ENCODE measurements at regions not wholly inside any gene's neighbourhood (a gene's known extent, or its start where the extent isn't known, plus 50 kb on each side); places are given as distances from the start of the nearest gene placed in this dataset.

DNA sequence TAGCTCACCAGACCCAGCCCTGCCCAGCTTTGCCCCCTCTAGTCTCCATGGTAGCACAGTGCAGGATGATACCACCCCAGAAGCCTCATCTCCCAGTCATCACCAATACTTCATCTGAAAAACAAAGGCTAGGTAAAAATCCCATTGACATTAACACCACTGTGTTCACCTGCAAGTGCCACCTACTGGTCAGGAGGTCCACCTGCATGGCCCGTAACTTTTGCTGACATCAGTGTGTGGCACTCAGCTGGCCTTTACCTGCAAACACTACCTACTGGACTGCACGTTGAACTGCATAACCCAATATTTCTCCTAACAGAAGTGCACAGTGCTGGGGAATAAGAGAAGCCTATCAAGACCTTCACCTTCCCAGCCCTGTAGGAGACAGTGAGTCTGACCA lies 234.7 kb upstream of the ADGRB3 start:
- Histone ChIP-seq H3K36me3 (ENCODE audit: control insufficient read depth in 2 of 2, insufficient read depth in 2 of 2, low read length in 2 of 2) (no peaks in the 10 kb centered on the region), H3K9me3 (ENCODE audit: control insufficient read depth in 2 of 2, low read length in 2 of 2) (peaks cover 0 to 7% of the 10 kb centered on the region in 2 donors), H3K9ac (ENCODE audit: low read length in 2 of 2) (no peak overlapping the region), H3K4me3 (ENCODE audit: low read length in 2 of 2) (no peak overlapping the region), H3K4me1 (ENCODE audit: control insufficient read depth, insufficient read depth, low read length) (no peaks in the 10 kb centered on the region), H3K27ac (ENCODE audit: low read length) (no peak overlapping the region), H3K27me3 (ENCODE audit: control insufficient read depth in 1 of 2, insufficient read depth in 2 of 2, low read length in 2 of 2) (no peaks in the 10 kb centered on the region)

DNA sequence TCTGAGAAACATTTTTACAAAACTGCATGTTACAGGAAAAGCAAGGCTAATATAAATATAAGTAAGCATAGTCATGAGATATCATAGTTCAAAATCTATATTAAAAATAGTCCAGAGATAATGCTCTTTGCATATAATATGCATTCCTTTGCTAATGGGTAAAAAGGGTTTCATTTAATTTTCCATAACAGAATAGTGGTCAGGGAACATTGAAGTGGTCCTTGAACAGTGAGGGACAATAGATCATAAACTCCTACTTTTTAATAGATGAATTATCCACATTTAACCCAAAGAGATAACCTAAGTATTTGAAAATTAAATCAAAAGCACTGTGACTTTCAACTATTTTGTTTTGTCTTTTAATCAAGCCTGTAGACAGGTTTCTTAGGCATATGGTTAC lies 243.1 kb upstream of the ADGRB3 start:
- H3K9me3 ChIP-seq (ENCODE audit: control insufficient read depth in 2 of 2, low read length in 2 of 2): no peaks in the 10 kb centered on the region
- no peak overlapping the region for H3K9ac ChIP-seq (ENCODE audit: low read length in 2 of 2)
- no peaks in the 10 kb centered on the region for H3K27me3 ChIP-seq (ENCODE audit: control insufficient read depth in 1 of 2, insufficient read depth in 2 of 2, low read length in 2 of 2)
- no peak overlapping the region for H3K4me3 ChIP-seq (ENCODE audit: low read length in 2 of 2)
- H3K4me1 ChIP-seq (ENCODE audit: control insufficient read depth, insufficient read depth, low read length): no peaks in the 10 kb centered on the region
- no peak overlapping the region for H3K27ac ChIP-seq (ENCODE audit: low read length)
- no peaks in the 10 kb centered on the region for H3K36me3 ChIP-seq (ENCODE audit: control insufficient read depth in 2 of 2, insufficient read depth in 2 of 2, low read length in 2 of 2)

DNA sequence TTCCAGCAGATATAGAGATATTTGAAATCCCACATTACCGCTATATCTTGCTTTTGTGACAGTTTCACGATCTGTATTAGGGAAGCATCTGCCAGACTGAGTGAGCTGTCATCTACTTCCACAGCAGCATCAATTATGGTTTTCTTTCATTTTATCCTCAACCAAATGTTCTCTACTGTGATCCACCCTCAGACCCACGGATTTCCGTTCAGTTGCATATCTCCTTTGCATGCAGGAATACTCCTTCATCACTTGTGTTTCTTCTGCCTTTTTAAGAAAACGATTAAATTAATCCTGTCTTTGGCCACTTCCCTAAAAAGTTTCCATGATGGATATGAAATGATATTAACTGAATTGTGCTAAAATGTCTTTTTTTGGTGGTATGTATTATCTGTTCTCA lies 262.1 kb upstream of the ADGRB3 start:
- H3K27ac ChIP-seq (ENCODE audit: low read length): no peak overlapping the region
- no peaks in the 10 kb centered on the region for H3K9me3 ChIP-seq (ENCODE audit: control insufficient read depth in 2 of 2, low read length in 2 of 2)
- no peak overlapping the region for H3K9ac ChIP-seq (ENCODE audit: low read length in 2 of 2)
- no peaks in the 10 kb centered on the region for H3K4me1 ChIP-seq (ENCODE audit: control insufficient read depth, insufficient read depth, low read length)
- H3K4me3 ChIP-seq (ENCODE audit: low read length in 2 of 2): no peak overlapping the region
- H3K27me3 ChIP-seq (ENCODE audit: control insufficient read depth in 1 of 2, insufficient read depth in 2 of 2, low read length in 2 of 2): no peaks in the 10 kb centered on the region
- H3K36me3 ChIP-seq (ENCODE audit: control insufficient read depth in 2 of 2, insufficient read depth in 2 of 2, low read length in 2 of 2): no peaks in the 10 kb centered on the region

DNA sequence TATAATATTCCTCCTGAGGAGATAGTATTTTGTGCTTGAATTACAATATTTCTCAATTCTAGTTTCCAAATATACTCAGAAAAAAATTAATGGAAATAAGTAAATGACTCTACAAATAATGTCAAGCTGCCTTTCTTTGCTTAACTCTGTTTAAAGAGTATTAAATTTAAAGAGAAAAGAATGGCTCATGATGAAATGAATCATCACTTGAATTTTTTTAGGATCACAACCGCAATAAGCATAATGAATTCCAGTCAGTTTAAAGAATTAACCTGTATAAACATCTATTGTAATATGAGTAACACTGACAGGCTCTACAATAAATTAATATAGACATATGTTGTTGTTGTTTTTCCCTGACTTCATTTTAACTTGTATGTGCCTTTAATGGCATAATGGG lies 266.2 kb upstream of the ADGRB3 start:
- Histone ChIP-seq H3K4me1 (ENCODE audit: control insufficient read depth, insufficient read depth, low read length) (no peaks in the 10 kb centered on the region), H3K27ac (ENCODE audit: low read length) (no peak overlapping the region), H3K27me3 (ENCODE audit: control insufficient read depth in 1 of 2, insufficient read depth in 2 of 2, low read length in 2 of 2) (no peaks in the 10 kb centered on the region), H3K4me3 (ENCODE audit: low read length in 2 of 2) (no peak overlapping the region), H3K36me3 (ENCODE audit: control insufficient read depth in 2 of 2, insufficient read depth in 2 of 2, low read length in 2 of 2) (no peaks in the 10 kb centered on the region), H3K9me3 (ENCODE audit: control insufficient read depth in 2 of 2, low read length in 2 of 2) (no peaks in the 10 kb centered on the region), H3K9ac (ENCODE audit: low read length in 2 of 2) (no peak overlapping the region)

DNA sequence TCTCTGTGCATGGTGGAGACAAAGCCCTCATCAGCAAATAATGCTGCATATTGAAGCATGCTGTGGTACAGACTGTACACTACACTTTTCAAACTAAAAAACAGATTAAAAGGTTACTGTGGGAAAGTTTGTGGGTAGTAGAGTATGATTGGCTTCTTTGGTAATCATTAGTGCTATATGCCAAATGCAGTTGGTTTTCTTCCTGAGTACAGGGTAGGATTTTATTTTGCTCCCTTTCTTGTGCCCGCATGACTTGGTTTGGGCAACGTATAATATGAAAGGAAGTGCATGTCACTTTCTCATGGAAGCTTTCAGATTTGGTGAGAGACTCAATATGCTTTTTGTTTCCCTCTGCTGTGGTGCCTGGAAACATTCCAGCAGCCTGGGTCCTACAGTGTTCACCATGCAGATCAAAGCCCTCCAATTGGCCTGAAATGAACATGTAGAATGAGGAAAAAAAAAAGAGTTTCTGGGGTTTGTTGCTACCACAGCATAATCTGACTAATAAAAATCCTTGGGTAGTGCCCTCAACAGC lies 270.7 kb upstream of the ADGRB3 start:
- Histone ChIP-seq H3K4me3 (ENCODE audit: low read length in 2 of 2) (no peak overlapping the region), H3K27me3 (ENCODE audit: control insufficient read depth in 1 of 2, insufficient read depth in 2 of 2, low read length in 2 of 2) (no peaks in the 10 kb centered on the region), H3K9me3 (ENCODE audit: control insufficient read depth in 2 of 2, low read length in 2 of 2) (peaks cover 0 to 2% of the 10 kb centered on the region in 2 donors), H3K9ac (ENCODE audit: low read length in 2 of 2) (no peak overlapping the region), H3K4me1 (ENCODE audit: control insufficient read depth, insufficient read depth, low read length) (no peaks in the 10 kb centered on the region), H3K27ac (ENCODE audit: low read length) (no peak overlapping the region), H3K36me3 (ENCODE audit: control insufficient read depth in 2 of 2, insufficient read depth in 2 of 2, low read length in 2 of 2) (no peaks in the 10 kb centered on the region)

DNA sequence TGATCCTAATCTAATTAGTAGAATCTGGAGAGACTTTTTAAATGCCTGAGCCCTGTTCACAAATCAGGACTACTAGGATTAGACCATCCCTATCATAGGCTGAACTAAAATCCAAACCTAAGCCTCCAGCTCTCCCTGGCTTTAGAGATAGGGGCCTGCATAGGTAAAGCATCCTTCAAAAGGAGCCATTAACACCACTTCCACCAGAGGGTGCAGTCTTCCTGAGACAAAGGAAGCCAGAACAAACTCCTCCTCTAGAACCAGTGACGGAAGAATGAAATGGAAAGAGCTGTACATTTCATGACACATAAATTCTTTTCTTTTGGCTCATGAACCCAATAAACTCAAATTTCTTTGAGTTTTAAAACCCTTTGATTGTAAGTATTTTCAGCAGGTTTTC lies 291.2 kb upstream of the ADGRB3 start:
- H3K27me3 ChIP-seq (ENCODE audit: control insufficient read depth in 1 of 2, insufficient read depth in 2 of 2, low read length in 2 of 2): no peaks in the 10 kb centered on the region
- no peaks in the 10 kb centered on the region for H3K36me3 ChIP-seq (ENCODE audit: control insufficient read depth in 2 of 2, insufficient read depth in 2 of 2, low read length in 2 of 2)
- H3K9ac ChIP-seq (ENCODE audit: low read length in 2 of 2): no peak overlapping the region
- H3K27ac ChIP-seq (ENCODE audit: low read length): no peak overlapping the region
- no peak overlapping the region for H3K4me3 ChIP-seq (ENCODE audit: low read length in 2 of 2)
- no peaks in the 10 kb centered on the region for H3K4me1 ChIP-seq (ENCODE audit: control insufficient read depth, insufficient read depth, low read length)
- no peaks in the 10 kb centered on the region for H3K9me3 ChIP-seq (ENCODE audit: control insufficient read depth in 2 of 2, low read length in 2 of 2)

- no peak overlapping the region for H3K4me3 ChIP-seq (ENCODE audit: low read length in 2 of 2)
- H3K27ac ChIP-seq (ENCODE audit: low read length): no peak overlapping the region
- no peaks in the 10 kb centered on the region for H3K4me1 ChIP-seq (ENCODE audit: control insufficient read depth, insufficient read depth, low read length)
- no peak overlapping the region for H3K9ac ChIP-seq (ENCODE audit: low read length in 2 of 2)
- H3K27me3 ChIP-seq (ENCODE audit: control insufficient read depth in 1 of 2, insufficient read depth in 2 of 2, low read length in 2 of 2): no peaks in the 10 kb centered on the region
- no peaks in the 10 kb centered on the region for H3K36me3 ChIP-seq (ENCODE audit: control insufficient read depth in 2 of 2, insufficient read depth in 2 of 2, low read length in 2 of 2)
- H3K9me3 ChIP-seq (ENCODE audit: control insufficient read depth in 2 of 2, low read length in 2 of 2): no peaks in the 10 kb centered on the region
These were observed 292.8 kb upstream of the ADGRB3 start for GRCh38 chr6:68342286-68342685.

- no peaks in the 10 kb centered on the region for H3K9me3 ChIP-seq (ENCODE audit: control insufficient read depth in 2 of 2, low read length in 2 of 2)
- H3K4me1 ChIP-seq (ENCODE audit: control insufficient read depth, insufficient read depth, low read length): no peaks in the 10 kb centered on the region
- no peaks in the 10 kb centered on the region for H3K36me3 ChIP-seq (ENCODE audit: control insufficient read depth in 2 of 2, insufficient read depth in 2 of 2, low read length in 2 of 2)
- H3K4me3 ChIP-seq (ENCODE audit: low read length in 2 of 2): no peak overlapping the region
- no peak overlapping the region for H3K9ac ChIP-seq (ENCODE audit: low read length in 2 of 2)
- no peak overlapping the region for H3K27ac ChIP-seq (ENCODE audit: low read length)
- no peaks in the 10 kb centered on the region for H3K27me3 ChIP-seq (ENCODE audit: control insufficient read depth in 1 of 2, insufficient read depth in 2 of 2, low read length in 2 of 2)
These were observed 295.5 kb upstream of the ADGRB3 start for GRCh38 chr6:68339488-68340131.

DNA sequence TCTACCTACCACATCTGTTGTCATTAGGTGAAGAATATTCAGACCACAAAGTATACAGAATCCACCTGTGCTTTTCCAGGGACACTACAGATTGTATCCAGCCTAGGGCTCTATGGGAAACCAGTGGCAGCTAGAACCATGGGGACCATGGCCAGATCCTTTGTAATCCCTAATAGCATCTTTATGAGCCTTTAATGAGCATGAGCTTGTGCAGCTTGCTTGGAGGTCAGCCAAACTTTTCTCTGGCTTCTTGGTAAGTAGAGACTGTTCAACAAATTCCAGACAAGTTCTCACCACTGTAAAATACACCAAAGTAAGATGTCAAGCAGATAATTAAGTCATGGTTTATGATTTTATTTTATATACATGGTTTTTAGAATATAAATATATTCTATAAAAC lies 301.6 kb upstream of the ADGRB3 start:
- no peaks in the 10 kb centered on the region for H3K4me1 ChIP-seq (ENCODE audit: control insufficient read depth, insufficient read depth, low read length)
- H3K27ac ChIP-seq (ENCODE audit: low read length): no peak overlapping the region
- no peaks in the 10 kb centered on the region for H3K27me3 ChIP-seq (ENCODE audit: control insufficient read depth in 1 of 2, insufficient read depth in 2 of 2, low read length in 2 of 2)
- no peaks in the 10 kb centered on the region for H3K9me3 ChIP-seq (ENCODE audit: control insufficient read depth in 2 of 2, low read length in 2 of 2)
- H3K4me3 ChIP-seq (ENCODE audit: low read length in 2 of 2): no peak overlapping the region
- H3K9ac ChIP-seq (ENCODE audit: low read length in 2 of 2): no peak overlapping the region
- H3K36me3 ChIP-seq (ENCODE audit: control insufficient read depth in 2 of 2, insufficient read depth in 2 of 2, low read length in 2 of 2): no peaks in the 10 kb centered on the region

DNA sequence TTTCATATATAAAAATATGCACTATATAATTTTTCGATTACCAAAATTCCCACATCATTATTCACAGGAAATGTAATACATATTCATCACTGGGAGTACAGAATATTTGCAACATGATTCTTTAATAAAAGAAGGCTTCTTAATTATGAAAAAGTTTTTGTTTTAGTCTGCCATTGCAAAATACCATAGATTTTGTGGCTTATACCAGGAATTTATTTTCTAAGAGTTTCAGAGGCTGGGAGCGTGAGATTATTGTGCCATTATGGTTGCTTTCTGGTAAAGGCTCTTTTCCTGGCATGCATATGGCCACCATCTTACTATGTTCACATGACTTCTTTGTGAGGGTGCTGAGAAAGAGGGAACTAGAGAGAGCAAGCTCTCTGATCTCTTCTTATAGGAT lies 306.9 kb upstream of the ADGRB3 start:
- Histone ChIP-seq H3K4me3 (ENCODE audit: low read length in 2 of 2) (no peak overlapping the region), H3K27me3 (ENCODE audit: control insufficient read depth in 1 of 2, insufficient read depth in 2 of 2, low read length in 2 of 2) (no peaks in the 10 kb centered on the region), H3K9ac (ENCODE audit: low read length in 2 of 2) (no peak overlapping the region), H3K36me3 (ENCODE audit: control insufficient read depth in 2 of 2, insufficient read depth in 2 of 2, low read length in 2 of 2) (no peaks in the 10 kb centered on the region), H3K9me3 (ENCODE audit: control insufficient read depth in 2 of 2, low read length in 2 of 2) (no peaks in the 10 kb centered on the region), H3K4me1 (ENCODE audit: control insufficient read depth, insufficient read depth, low read length) (no peaks in the 10 kb centered on the region), H3K27ac (ENCODE audit: low read length) (no peak overlapping the region)

DNA sequence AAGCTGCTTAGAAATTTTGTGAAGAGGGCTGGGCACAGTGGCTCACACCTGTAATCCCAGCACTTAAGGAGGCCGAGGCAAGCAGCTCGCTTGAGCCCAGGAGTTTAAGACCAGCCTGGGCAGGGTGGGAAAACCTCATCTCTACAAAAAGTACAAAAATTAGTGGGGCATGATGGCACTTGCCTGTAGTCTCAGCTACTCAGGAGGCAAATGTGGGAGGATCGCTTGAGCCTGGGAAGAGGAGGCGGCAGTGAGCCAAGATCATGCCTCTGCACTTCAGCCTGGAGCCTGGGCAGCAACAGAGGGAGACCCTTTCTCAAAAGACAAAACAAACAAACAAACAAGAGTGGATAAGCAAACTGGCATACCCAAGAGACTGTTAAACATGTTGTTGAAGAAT lies 308.3 kb upstream of the ADGRB3 start:
- Histone ChIP-seq H3K27me3 (ENCODE audit: control insufficient read depth in 1 of 2, insufficient read depth in 2 of 2, low read length in 2 of 2) (no peaks in the 10 kb centered on the region), H3K9me3 (ENCODE audit: control insufficient read depth in 2 of 2, low read length in 2 of 2) (no peaks in the 10 kb centered on the region), H3K4me1 (ENCODE audit: control insufficient read depth, insufficient read depth, low read length) (no peaks in the 10 kb centered on the region), H3K36me3 (ENCODE audit: control insufficient read depth in 2 of 2, insufficient read depth in 2 of 2, low read length in 2 of 2) (no peaks in the 10 kb centered on the region), H3K4me3 (ENCODE audit: low read length in 2 of 2) (no peak overlapping the region), H3K27ac (ENCODE audit: low read length) (no peak overlapping the region), H3K9ac (ENCODE audit: low read length in 2 of 2) (no peak overlapping the region)
